Neural progenitor cell (in vitro differentiated cells): ENCODE measurements at regions not wholly inside any gene's neighbourhood (a gene's known extent, or its start where the extent isn't known, plus 50 kb on each side); places are given as distances from the start of the nearest gene placed in this dataset.

Source experiments
- DNase-seq: peaks from one replicate; pipeline ENCODE4 v3.0.0-alpha.2; 2016; ENCODE audit warnings: low spot score
- H2AFZ ChIP-seq: fragments of 200-600 bp; sonication (generic); replicated peaks from 2 replicates; pipeline ENCODE4 v1.6.1; 2016; ENCODE audit warnings: antibody characterized with exemption
- H3F3A ChIP-seq: fragments of 200-600 bp; sonication (generic); 2 replicates; pipeline ENCODE4 v1.6.1; 2016; ENCODE audit warnings: antibody characterized with exemption, low read depth
- H3K27ac ChIP-seq: fragments of 200-600 bp; sonication (generic); 2 replicates; pipeline ENCODE4 v1.5.1; 2016; ENCODE audit warnings: mild to moderate bottlenecking
- H3K27me3 ChIP-seq: fragments of 200-600 bp; sonication (generic); 2 replicates; pipeline ENCODE4 v1.6.1; 2016; ENCODE audit warnings: mild to moderate bottlenecking, moderate library complexity
- H3K36me3 ChIP-seq: fragments of 200-600 bp; sonication (generic); 2 replicates; pipeline ENCODE4 v1.5.1; 2016
- H3K4me1 ChIP-seq: fragments of 200-600 bp; sonication (generic); 2 replicates; pipeline ENCODE4 v1.6.1; 2016; ENCODE audit warnings: mixed run types
- H3K4me2 ChIP-seq: fragments of 200-600 bp; sonication (generic); 2 replicates; pipeline ENCODE4 v1.6.1; 2016
- H3K4me3 ChIP-seq: fragments of 200-600 bp; sonication (generic); 2 replicates; pipeline ENCODE4 v1.5.1; 2016
- H3K79me2 ChIP-seq: fragments of 200-600 bp; sonication (generic); 2 replicates; pipeline ENCODE4 v1.6.1; 2016; ENCODE audit warnings: low read depth
- H3K9ac ChIP-seq: fragments of 200-600 bp; sonication (generic); 2 replicates; pipeline ENCODE4 v1.6.1; 2016
- H3K9me3 ChIP-seq: fragments of 200-600 bp; sonication (generic); 2 replicates; pipeline ENCODE4 v1.5.1; 2016; ENCODE audit warnings: low read depth
- H4K20me1 ChIP-seq: fragments of 200-600 bp; sonication (generic); 2 replicates; pipeline ENCODE4 v1.6.1; 2016; ENCODE audit warnings: low read depth
- H3K27ac Mint-ChIP-seq: 3 replicates; pipeline ENCODE4 v1.8.0; 2021; ENCODE audit warnings: mixed read lengths
- H3K27me3 Mint-ChIP-seq: 2 replicates; pipeline ENCODE4 v1.8.0; 2022; ENCODE audit warnings: low read depth, mild to moderate bottlenecking, inconsistent platforms, moderate library complexity, mixed read lengths; ENCODE audit not compliant: insufficient read depth
- H3K36me3 Mint-ChIP-seq: 3 replicates; pipeline ENCODE4 v1.8.0; 2021; ENCODE audit warnings: mixed read lengths
- H3K4me1 Mint-ChIP-seq: 3 replicates; pipeline ENCODE4 v1.8.0; 2021; ENCODE audit warnings: mixed read lengths
- H3K4me3 Mint-ChIP-seq: 3 replicates; pipeline ENCODE4 v1.8.0; 2021; ENCODE audit warnings: mild to moderate bottlenecking, moderate library complexity, mixed read lengths
- H3K9me3 Mint-ChIP-seq: 3 replicates; pipeline ENCODE4 v1.8.0; 2020; ENCODE audit warnings: mixed read lengths
- EZH2 ChIP-seq: fragments of 200-600 bp; sonication (generic); IDR thresholded peaks from 2 replicates; pipeline ENCODE4 v1.6.1; 2017; ENCODE audit warnings: antibody characterized with exemption, mild to moderate bottlenecking, moderate library complexity
- EZH2phosphoT487 ChIP-seq: fragments of 200-600 bp; sonication (generic); IDR thresholded peaks from 2 replicates; pipeline ENCODE4 v1.6.1; 2017; ENCODE audit warnings: antibody characterized with exemption
- TF ChIP-seq, protein P1 (sequence below): fragments of 200-600 bp; sonication (generic); IDR thresholded peaks from 2 replicates; pipeline ENCODE4 v1.5.1; 2017; ENCODE audit warnings: antibody characterized with exemption, mild to moderate bottlenecking

DNA sequence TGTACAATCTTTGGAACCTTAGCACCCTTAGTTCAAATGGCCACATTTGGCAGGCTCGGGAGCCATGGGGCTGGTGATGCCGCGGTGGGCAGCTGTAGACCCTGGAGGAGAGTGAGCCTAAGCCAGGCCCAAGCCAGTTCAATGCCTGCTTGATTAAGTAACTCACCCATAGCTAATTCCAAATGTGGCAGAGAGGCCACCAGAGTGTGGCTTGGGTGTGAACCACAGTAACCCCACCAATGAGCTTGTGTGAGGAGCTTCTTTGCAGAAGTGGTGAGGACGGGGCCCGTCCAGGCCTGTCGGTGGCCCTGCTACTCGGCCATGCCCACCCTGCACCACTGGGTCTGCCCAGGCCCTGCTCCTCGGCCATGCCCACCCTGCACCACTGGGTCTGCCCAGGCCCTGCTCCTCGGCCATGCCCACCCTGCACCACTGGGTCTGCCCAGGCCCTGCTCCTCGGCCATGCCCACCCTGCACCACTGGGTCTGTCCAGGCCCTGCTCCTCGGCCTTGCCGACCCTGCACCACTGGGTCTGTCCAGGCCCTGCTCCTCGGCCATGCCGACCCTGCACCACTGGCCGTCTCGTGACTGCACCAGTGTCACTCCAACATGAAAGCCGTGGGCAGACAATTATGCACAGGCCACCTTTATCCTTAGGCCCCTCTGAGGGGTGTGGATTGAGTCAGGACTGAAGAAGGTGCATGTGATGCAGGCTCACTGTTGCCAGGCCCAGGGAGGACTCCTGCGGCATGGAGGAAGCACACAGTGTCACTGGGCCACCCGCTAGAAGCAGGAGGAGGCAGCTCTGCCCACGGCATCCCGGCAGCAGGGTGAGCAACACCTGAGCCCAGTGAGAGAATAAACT, 75.4 kb downstream of the MRPL36 start:
- TF ChIP-seq EZH2 (no peak), EZH2phosphoT487 (no peak)
- TF ChIP-seq, protein P1, sequence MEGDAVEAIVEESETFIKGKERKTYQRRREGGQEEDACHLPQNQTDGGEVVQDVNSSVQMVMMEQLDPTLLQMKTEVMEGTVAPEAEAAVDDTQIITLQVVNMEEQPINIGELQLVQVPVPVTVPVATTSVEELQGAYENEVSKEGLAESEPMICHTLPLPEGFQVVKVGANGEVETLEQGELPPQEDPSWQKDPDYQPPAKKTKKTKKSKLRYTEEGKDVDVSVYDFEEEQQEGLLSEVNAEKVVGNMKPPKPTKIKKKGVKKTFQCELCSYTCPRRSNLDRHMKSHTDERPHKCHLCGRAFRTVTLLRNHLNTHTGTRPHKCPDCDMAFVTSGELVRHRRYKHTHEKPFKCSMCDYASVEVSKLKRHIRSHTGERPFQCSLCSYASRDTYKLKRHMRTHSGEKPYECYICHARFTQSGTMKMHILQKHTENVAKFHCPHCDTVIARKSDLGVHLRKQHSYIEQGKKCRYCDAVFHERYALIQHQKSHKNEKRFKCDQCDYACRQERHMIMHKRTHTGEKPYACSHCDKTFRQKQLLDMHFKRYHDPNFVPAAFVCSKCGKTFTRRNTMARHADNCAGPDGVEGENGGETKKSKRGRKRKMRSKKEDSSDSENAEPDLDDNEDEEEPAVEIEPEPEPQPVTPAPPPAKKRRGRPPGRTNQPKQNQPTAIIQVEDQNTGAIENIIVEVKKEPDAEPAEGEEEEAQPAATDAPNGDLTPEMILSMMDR, result no peak
- peaks cover 10% of the 10 kb centered on the region for H3K4me1 Mint-ChIP-seq
- no peak overlapping the region for H3K27ac Mint-ChIP-seq
- Histone ChIP-seq H3K27me3 (peaks cover 21% of the 10 kb centered on the region), H2AFZ (no peak overlapping the region), H3K9me3 (no peaks in the 10 kb centered on the region), H4K20me1 (no peaks in the 10 kb centered on the region), H3K4me1 (no peaks in the 10 kb centered on the region), H3K36me3 (no peaks in the 10 kb centered on the region), H3K27ac (no peak overlapping the region), H3F3A (no peaks in the 10 kb centered on the region), H3K79me2 (no peaks in the 10 kb centered on the region), H3K9ac (no peak overlapping the region), H3K4me2 (no peak overlapping the region), H3K4me3 (no peak overlapping the region)
- no peak for DNase-seq
- H3K9me3 Mint-ChIP-seq, result peaks cover 16% of the 10 kb centered on the region
- H3K4me3 Mint-ChIP-seq, result no peak overlapping the region
- peaks cover 20% of the 10 kb centered on the region for H3K27me3 Mint-ChIP-seq
- H3K36me3 Mint-ChIP-seq, result no peaks in the 10 kb centered on the region

DNA sequence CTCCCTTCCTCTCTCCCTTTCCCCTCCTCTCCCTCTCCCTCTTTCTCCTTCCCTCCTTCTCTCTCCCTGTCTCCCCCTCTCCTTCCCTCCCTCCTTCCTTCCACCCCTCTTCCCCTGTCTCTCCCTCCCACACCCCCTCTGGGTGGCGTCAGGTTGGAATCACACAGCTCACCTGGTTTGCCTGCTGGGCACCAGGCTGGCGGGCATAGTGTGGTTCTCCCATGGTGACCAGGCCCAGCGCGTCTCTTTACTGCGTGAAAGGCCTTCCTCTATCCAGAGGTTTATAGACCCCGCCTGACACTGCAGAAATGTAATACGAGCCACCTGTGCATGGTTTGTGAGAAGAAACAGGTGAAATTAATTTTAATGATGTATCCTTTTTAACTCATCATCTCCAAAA, 76.2 kb downstream of the MRPL36 start:
- no peaks in the 10 kb centered on the region for H3K36me3 ChIP-seq
- no peaks in the 10 kb centered on the region for H3K4me1 ChIP-seq
- Mint-ChIP-seq H3K36me3 (no peaks in the 10 kb centered on the region), H3K27ac (no peak overlapping the region), H3K4me3 (no peak overlapping the region), H3K4me1 (peaks cover 10% of the 10 kb centered on the region), H3K27me3 (peaks cover 20% of the 10 kb centered on the region), H3K9me3 (peaks cover 23% of the 10 kb centered on the region)
- H3K4me3 ChIP-seq, result no peak overlapping the region
- no peak overlapping the region for H3K4me2 ChIP-seq
- H3K9me3 ChIP-seq, result peaks cover 6% of the 10 kb centered on the region
- no peaks in the 10 kb centered on the region for H3K79me2 ChIP-seq
- no peak for TF ChIP-seq EZH2
- TF ChIP-seq, protein P1, result no peak
- TF ChIP-seq EZH2phosphoT487, result no peak
- peaks cover 21% of the 10 kb centered on the region for H3K27me3 ChIP-seq
- no peak overlapping the region for H3K27ac ChIP-seq
- no peak overlapping the region for H2AFZ ChIP-seq
- H3K9ac ChIP-seq, result no peak overlapping the region
- DNase-seq, result no peak
- no peaks in the 10 kb centered on the region for H4K20me1 ChIP-seq
- H3F3A ChIP-seq, result no peaks in the 10 kb centered on the region

DNA sequence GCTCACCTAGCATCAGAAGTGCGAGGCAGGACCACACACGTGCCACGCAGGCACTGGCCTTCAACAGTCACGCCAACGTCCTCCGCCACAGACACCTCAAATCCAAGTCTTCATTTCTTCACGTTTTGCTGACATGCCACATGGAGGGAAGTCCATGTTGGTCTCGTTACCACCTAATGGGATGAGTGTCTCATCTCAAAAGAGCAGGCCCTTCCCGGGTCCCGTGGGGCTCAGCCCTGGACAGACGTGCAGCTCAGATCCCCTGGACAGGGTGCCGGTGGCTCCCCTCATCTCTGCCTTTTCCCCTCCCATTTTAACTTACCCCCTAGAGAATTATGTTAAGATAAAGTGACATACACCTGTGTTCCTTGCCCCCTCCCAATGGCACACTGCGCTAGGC, 76.8 kb downstream of the MRPL36 start:
- TF ChIP-seq EZH2 (no peak), EZH2phosphoT487 (no peak)
- TF ChIP-seq, protein P1, result no peak
- Histone ChIP-seq H3K9ac (no peak overlapping the region), H3K4me2 (no peak overlapping the region), H3K27me3 (peaks cover 21% of the 10 kb centered on the region), H3F3A (no peaks in the 10 kb centered on the region), H3K4me1 (no peaks in the 10 kb centered on the region), H3K36me3 (no peaks in the 10 kb centered on the region), H3K9me3 (peaks cover 12% of the 10 kb centered on the region), H4K20me1 (no peaks in the 10 kb centered on the region), H2AFZ (no peak overlapping the region), H3K4me3 (no peak overlapping the region), H3K79me2 (no peaks in the 10 kb centered on the region), H3K27ac (no peak overlapping the region)
- Mint-ChIP-seq H3K9me3 (peaks cover 25% of the 10 kb centered on the region), H3K27me3 (peaks cover 15% of the 10 kb centered on the region), H3K4me3 (no peak overlapping the region), H3K4me1 (peaks cover 10% of the 10 kb centered on the region), H3K36me3 (no peaks in the 10 kb centered on the region), H3K27ac (no peak overlapping the region)
- no peak for DNase-seq
